ENCODE measurements at regions not wholly inside any gene's neighbourhood (a gene's known extent, or its start where the extent isn't known, plus 50 kb on each side); places are given as distances from the start of the nearest gene placed in this dataset.

GRCh38 chr10:130866857-130867256 lies 444.7 kb downstream of the TCERG1L start:
- no peak for DNase-seq (ENCODE audit: low read depth in 2 of 2)

- DNase-seq (ENCODE audit: low read depth in 2 of 2), result no peak
Measured at GRCh38 chr10:130867446-130868194, 443.9 kb downstream of the TCERG1L start.

- no peak for DNase-seq (ENCODE audit: low read depth in 2 of 2)
Measured at GRCh38 chr10:130869179-130869841, 442.2 kb downstream of the TCERG1L start.

GRCh38 chr10:130871406-130871805 lies 440.1 kb downstream of the TCERG1L start:
- DNase-seq (ENCODE audit: low read depth in 2 of 2), result no peak

GRCh38 chr10:130873636-130874035 lies 437.9 kb downstream of the TCERG1L start:
- no peak for DNase-seq (ENCODE audit: low read depth in 2 of 2)

GRCh38 chr10:130875116-130875515 lies 436.4 kb downstream of the TCERG1L start:
- DNase-seq (ENCODE audit: low read depth in 2 of 2), result no peak

GRCh38 chr10:130875897-130876472 lies 435.5 kb downstream of the TCERG1L start:
- DNase-seq (ENCODE audit: low read depth in 2 of 2), result no peak

- no peak for DNase-seq (ENCODE audit: low read depth in 2 of 2)
Measured at GRCh38 chr10:130877126-130877525, 434.4 kb downstream of the TCERG1L start.

- DNase-seq (ENCODE audit: low read depth in 2 of 2), result no peak
Measured at GRCh38 chr10:130878131-130878530, 433.4 kb downstream of the TCERG1L start.

- DNase-seq (ENCODE audit: low read depth in 2 of 2), result no peak
Measured at GRCh38 chr10:130882906-130883305, 428.6 kb downstream of the TCERG1L start.

- no peak for DNase-seq (ENCODE audit: low read depth in 2 of 2)
Measured at GRCh38 chr10:130884456-130884855, 427.1 kb downstream of the TCERG1L start.

GRCh38 chr10:130885021-130885655 lies 426.4 kb downstream of the TCERG1L start:
- DNase-seq (ENCODE audit: low read depth in 2 of 2), result no peak

- DNase-seq (ENCODE audit: low read depth in 2 of 2), result no peak
Measured at GRCh38 chr10:130887170-130887569, 424.4 kb downstream of the TCERG1L start.

GRCh38 chr10:130888493-130888892 lies 423.0 kb downstream of the TCERG1L start:
- no peak for DNase-seq (ENCODE audit: low read depth in 2 of 2)

GRCh38 chr10:130889240-130889639 lies 422.3 kb downstream of the TCERG1L start:
- DNase-seq (ENCODE audit: low read depth in 2 of 2), result no peak

GRCh38 chr10:130889780-130890179 lies 421.7 kb downstream of the TCERG1L start:
- no peak for DNase-seq (ENCODE audit: low read depth in 2 of 2)

- DNase-seq (ENCODE audit: low read depth in 2 of 2), result no peak
Measured at GRCh38 chr10:130891066-130891465, 420.5 kb downstream of the TCERG1L start.

GRCh38 chr10:130894471-130894870 lies 417.1 kb downstream of the TCERG1L start:
- no peak for DNase-seq (ENCODE audit: low read depth in 2 of 2)

- no peak for DNase-seq (ENCODE audit: low read depth in 2 of 2)
Measured at GRCh38 chr10:130895161-130895560, 416.4 kb downstream of the TCERG1L start.

GRCh38 chr10:130897815-130898214 lies 413.7 kb downstream of the TCERG1L start:
- no peak for DNase-seq (ENCODE audit: low read depth in 2 of 2)

GRCh38 chr10:130898381-130898780 lies 413.1 kb downstream of the TCERG1L start:
- no peak for DNase-seq (ENCODE audit: low read depth in 2 of 2)

GRCh38 chr10:130899856-130900255 lies 411.7 kb downstream of the TCERG1L start:
- no peak for DNase-seq (ENCODE audit: low read depth in 2 of 2)

Measured in stimulated activated CD4-positive, alpha-beta T cell treated with anti-CD3 and anti-CD28 coated beads, Interleukin-12 subunit alpha, Interleukin-12 subunit beta, amount 100 ng/mL, for 24 hours (primary cell).